ENCODE measurements at regions not wholly inside any gene's neighbourhood (a gene's known extent, or its start where the extent isn't known, plus 50 kb on each side); places are given as distances from the start of the nearest gene placed in this dataset.

DNA sequence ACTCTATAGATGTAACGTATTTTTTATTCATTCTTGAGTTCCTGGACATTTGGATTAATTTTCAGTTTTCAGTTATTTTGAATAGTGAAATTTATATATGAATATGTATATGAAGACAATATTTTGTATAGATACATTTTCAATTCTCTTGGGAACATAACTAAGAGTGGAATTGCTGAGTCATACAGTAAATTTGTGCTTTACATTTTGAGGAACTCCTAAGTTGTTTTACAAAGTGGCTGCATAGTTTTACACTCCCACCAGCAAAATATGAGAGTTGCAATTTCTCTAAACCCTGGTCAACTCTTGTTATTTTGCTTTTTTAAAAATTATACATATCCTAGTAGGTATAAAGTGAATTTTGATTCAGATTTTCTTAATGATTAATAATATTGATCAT is 1838.6 kb upstream of the SEL1L start:
- no peaks in the 10 kb centered on the region for H3K36me3 ChIP-seq (ENCODE audit: insufficient read depth, low read length)
- no peaks in the 10 kb centered on the region for H3K27me3 ChIP-seq (ENCODE audit: insufficient read depth, low read depth, low read length)
- peaks cover 3% of the 10 kb centered on the region for H3K9me3 ChIP-seq (ENCODE audit: low read length)
- TF ChIP-seq POLR2AphosphoS5 (IDR thresholded peaks at IDR 0.05) (no peak), SMC3 (conservative IDR thresholded peaks at IDR 0.05; ENCODE audit: poor library complexity) (no peak), EZH2 (IDR thresholded peaks at IDR 0.05; ENCODE audit: borderline replicate concordance, insufficient read depth, low read length, poor library complexity, severe bottlenecking) (no peak), EP300 (conservative IDR thresholded peaks at IDR 0.05; ENCODE audit: poor library complexity, severe bottlenecking) (no peak), MXI1 (conservative IDR thresholded peaks at IDR 0.05; ENCODE audit: poor library complexity, severe bottlenecking) (no peak), TAF1 (IDR thresholded peaks at IDR 0.05; ENCODE audit: low read depth) (no peak), RAD21 (conservative IDR thresholded peaks at IDR 0.05) (no peak)
- TF ChIP-seq, protein P1, sequence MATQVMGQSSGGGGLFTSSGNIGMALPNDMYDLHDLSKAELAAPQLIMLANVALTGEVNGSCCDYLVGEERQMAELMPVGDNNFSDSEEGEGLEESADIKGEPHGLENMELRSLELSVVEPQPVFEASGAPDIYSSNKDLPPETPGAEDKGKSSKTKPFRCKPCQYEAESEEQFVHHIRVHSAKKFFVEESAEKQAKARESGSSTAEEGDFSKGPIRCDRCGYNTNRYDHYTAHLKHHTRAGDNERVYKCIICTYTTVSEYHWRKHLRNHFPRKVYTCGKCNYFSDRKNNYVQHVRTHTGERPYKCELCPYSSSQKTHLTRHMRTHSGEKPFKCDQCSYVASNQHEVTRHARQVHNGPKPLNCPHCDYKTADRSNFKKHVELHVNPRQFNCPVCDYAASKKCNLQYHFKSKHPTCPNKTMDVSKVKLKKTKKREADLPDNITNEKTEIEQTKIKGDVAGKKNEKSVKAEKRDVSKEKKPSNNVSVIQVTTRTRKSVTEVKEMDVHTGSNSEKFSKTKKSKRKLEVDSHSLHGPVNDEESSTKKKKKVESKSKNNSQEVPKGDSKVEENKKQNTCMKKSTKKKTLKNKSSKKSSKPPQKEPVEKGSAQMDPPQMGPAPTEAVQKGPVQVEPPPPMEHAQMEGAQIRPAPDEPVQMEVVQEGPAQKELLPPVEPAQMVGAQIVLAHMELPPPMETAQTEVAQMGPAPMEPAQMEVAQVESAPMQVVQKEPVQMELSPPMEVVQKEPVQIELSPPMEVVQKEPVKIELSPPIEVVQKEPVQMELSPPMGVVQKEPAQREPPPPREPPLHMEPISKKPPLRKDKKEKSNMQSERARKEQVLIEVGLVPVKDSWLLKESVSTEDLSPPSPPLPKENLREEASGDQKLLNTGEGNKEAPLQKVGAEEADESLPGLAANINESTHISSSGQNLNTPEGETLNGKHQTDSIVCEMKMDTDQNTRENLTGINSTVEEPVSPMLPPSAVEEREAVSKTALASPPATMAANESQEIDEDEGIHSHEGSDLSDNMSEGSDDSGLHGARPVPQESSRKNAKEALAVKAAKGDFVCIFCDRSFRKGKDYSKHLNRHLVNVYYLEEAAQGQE (IDR thresholded peaks at IDR 0.05; ENCODE audit: borderline replicate concordance): no peak
- TF ChIP-seq, protein P2, sequence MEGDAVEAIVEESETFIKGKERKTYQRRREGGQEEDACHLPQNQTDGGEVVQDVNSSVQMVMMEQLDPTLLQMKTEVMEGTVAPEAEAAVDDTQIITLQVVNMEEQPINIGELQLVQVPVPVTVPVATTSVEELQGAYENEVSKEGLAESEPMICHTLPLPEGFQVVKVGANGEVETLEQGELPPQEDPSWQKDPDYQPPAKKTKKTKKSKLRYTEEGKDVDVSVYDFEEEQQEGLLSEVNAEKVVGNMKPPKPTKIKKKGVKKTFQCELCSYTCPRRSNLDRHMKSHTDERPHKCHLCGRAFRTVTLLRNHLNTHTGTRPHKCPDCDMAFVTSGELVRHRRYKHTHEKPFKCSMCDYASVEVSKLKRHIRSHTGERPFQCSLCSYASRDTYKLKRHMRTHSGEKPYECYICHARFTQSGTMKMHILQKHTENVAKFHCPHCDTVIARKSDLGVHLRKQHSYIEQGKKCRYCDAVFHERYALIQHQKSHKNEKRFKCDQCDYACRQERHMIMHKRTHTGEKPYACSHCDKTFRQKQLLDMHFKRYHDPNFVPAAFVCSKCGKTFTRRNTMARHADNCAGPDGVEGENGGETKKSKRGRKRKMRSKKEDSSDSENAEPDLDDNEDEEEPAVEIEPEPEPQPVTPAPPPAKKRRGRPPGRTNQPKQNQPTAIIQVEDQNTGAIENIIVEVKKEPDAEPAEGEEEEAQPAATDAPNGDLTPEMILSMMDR (IDR thresholded peaks at IDR 0.05; ENCODE audit: poor library complexity, severe bottlenecking): no peak
- H4K20me1 ChIP-seq (ENCODE audit: insufficient read depth): no peaks in the 10 kb centered on the region
- no peak overlapping the region for H3K4me3 ChIP-seq (ENCODE audit: low read length)
- H3F3A ChIP-seq (ENCODE audit: insufficient read depth, low read length, poor library complexity, severe bottlenecking): no peaks in the 10 kb centered on the region
- no peak overlapping the region for H3K9ac ChIP-seq (ENCODE audit: low read length)
- no peak overlapping the region for H2AFZ ChIP-seq (ENCODE audit: low read depth, low read length)
- no peak overlapping the region for H3K4me2 ChIP-seq (ENCODE audit: low read length)
- H3K9me2 ChIP-seq (ENCODE audit: insufficient read depth, low read length): no peaks in the 10 kb centered on the region
- no peak overlapping the region for H3K27ac ChIP-seq (ENCODE audit: low read length)
- no peaks in the 10 kb centered on the region for H3K79me2 ChIP-seq (replicated peaks; ENCODE audit: insufficient read depth, low read length)

DNA sequence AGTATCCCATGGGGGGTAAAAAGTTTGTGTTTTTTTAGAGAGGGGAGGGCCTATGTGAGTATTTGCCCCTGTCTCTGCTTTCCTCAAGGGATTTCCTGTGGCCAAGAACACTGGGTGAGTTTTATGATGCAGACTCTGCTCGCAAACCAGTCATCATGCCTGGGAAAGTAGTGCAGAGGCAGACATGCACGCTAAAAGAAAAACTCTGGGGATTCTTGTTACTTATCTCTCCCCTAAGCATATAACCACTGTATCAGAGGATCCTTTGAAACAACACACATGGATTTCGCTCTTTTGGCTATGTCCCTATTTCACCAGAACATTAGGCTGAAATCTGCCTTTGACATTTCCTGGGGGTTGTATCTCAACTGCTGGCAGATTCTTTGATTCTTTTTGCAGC is 1845.8 kb upstream of the SEL1L start:
- Histone ChIP-seq H3K4me3 (ENCODE audit: low read length) (no peak overlapping the region), H3K9me2 (ENCODE audit: insufficient read depth, low read length) (no peaks in the 10 kb centered on the region), H3K79me2 (replicated peaks; ENCODE audit: insufficient read depth, low read length) (no peaks in the 10 kb centered on the region), H3K9ac (ENCODE audit: low read length) (no peak overlapping the region), H3K27ac (ENCODE audit: low read length) (no peak overlapping the region), H2AFZ (ENCODE audit: low read depth, low read length) (no peak overlapping the region), H4K20me1 (ENCODE audit: insufficient read depth) (no peaks in the 10 kb centered on the region), H3K4me2 (ENCODE audit: low read length) (no peak overlapping the region), H3K36me3 (ENCODE audit: insufficient read depth, low read length) (no peaks in the 10 kb centered on the region), H3F3A (ENCODE audit: insufficient read depth, low read length, poor library complexity, severe bottlenecking) (no peaks in the 10 kb centered on the region), H3K27me3 (ENCODE audit: insufficient read depth, low read depth, low read length) (no peaks in the 10 kb centered on the region), H3K9me3 (ENCODE audit: low read length) (peaks cover 3% of the 10 kb centered on the region)
- TF ChIP-seq, protein P2 (IDR thresholded peaks at IDR 0.05; ENCODE audit: poor library complexity, severe bottlenecking): no peak
- TF ChIP-seq RAD21 (conservative IDR thresholded peaks at IDR 0.05): no peak
- TF ChIP-seq POLR2AphosphoS5 (IDR thresholded peaks at IDR 0.05): no peak
- TF ChIP-seq EZH2 (IDR thresholded peaks at IDR 0.05; ENCODE audit: borderline replicate concordance, insufficient read depth, low read length, poor library complexity, severe bottlenecking): no peak
- no peak for TF ChIP-seq TAF1 (IDR thresholded peaks at IDR 0.05; ENCODE audit: low read depth)
- TF ChIP-seq MXI1 (conservative IDR thresholded peaks at IDR 0.05; ENCODE audit: poor library complexity, severe bottlenecking): no peak
- TF ChIP-seq SMC3 (conservative IDR thresholded peaks at IDR 0.05; ENCODE audit: poor library complexity): no peak
- TF ChIP-seq EP300 (conservative IDR thresholded peaks at IDR 0.05; ENCODE audit: poor library complexity, severe bottlenecking): no peak
- TF ChIP-seq, protein P1 (IDR thresholded peaks at IDR 0.05; ENCODE audit: borderline replicate concordance): no peak
